LNCaP clone FGC (cell line): ENCODE measurements at regions not wholly inside any gene's neighbourhood (a gene's known extent, or its start where the extent isn't known, plus 50 kb on each side); places are given as distances from the start of the nearest gene placed in this dataset.

Experiments used
- DNase-seq: peaks from one replicate; pipeline ENCODE4 v3.0.0-alpha.2; 2011; ENCODE audit warnings: low read depth
- H3K4me3 ChIP-seq: 2 replicates; pipeline ENCODE4 v1.5.1; 2011; ENCODE audit warnings: mild to moderate bottlenecking, low read depth, low read length, control low read depth
- TF ChIP-seq, protein P1 (sequence below): IDR thresholded peaks from 2 replicates; pipeline ENCODE4 v1.5.1; 2012; ENCODE audit warnings: mild to moderate bottlenecking; ENCODE audit not compliant: control insufficient read depth, insufficient read depth; ENCODE audit errors: extremely low read depth

DNA sequence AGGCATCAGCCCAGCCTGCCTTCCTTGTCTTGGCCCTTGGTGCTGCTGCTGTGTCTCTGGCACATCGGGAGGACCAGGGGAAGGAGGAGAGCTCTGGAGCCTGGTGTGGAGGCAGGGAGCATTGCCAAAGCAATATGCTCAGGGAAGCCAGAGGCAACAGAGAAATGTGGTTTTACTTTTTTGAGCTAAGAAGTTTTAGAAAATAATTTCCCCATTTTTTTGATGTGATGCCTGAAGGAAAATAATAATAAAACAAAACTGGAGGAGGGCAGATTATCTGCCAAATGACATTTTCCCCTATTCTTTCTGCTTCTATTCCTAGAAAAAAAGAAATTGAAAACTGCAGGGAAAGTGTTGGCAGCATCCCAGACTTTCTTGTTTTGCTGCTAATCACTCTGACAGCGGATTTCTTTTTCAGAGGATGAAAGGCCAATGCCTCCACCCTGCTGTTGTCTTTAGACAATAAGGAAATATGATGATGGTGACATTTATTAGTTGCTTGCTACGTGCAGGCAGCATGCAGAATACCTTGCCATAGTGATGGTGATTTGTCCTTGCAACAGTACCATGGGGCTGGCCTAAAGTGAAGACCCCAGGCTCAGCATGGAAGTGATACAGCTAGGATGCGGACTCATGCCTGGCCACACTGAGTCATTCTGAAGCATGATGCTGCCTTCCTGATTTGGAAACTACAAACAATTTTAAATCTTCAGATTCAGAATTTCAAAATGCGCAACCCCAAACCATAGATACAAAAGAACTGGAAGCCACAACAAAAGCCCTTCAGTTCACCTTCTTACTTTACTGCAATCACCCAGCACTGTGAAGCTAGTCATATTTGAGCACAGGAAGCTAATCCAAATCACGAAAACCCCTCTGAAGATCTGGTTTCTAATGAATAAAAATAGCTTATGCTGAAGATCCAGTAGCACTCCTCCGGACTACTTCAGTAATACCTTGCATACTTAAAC lies 260.2 kb upstream of the TMEM72 start:
- H3K4me3 ChIP-seq: no peak overlapping the region
- TF ChIP-seq, protein P1, sequence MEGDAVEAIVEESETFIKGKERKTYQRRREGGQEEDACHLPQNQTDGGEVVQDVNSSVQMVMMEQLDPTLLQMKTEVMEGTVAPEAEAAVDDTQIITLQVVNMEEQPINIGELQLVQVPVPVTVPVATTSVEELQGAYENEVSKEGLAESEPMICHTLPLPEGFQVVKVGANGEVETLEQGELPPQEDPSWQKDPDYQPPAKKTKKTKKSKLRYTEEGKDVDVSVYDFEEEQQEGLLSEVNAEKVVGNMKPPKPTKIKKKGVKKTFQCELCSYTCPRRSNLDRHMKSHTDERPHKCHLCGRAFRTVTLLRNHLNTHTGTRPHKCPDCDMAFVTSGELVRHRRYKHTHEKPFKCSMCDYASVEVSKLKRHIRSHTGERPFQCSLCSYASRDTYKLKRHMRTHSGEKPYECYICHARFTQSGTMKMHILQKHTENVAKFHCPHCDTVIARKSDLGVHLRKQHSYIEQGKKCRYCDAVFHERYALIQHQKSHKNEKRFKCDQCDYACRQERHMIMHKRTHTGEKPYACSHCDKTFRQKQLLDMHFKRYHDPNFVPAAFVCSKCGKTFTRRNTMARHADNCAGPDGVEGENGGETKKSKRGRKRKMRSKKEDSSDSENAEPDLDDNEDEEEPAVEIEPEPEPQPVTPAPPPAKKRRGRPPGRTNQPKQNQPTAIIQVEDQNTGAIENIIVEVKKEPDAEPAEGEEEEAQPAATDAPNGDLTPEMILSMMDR: no peak
- no peak for DNase-seq

DNA sequence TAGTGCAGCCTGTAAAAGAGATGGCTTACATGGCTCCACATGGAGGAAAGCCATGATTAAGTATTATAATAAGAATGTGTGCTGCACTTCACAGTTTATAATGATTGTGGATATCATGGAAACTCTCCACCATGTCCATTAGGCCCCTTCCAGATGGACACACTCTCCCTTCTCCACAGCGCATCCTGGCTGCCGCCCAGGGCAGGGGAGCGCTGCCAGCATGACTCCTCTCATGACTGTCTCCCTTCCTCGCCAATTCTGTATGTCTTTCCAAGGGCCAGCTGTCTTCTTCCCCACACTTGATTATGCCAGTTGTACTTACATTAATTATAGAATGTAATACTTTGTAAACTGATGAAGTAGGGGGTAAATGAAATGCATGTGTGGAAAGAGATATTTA lies 259.3 kb upstream of the TMEM72 start:
- DNase-seq: no peak
- H3K4me3 ChIP-seq: no peak overlapping the region
- TF ChIP-seq, protein P1: no peak

GRCh38 chr10:44659320-44659719 lies 251.8 kb upstream of the TMEM72 start:
- H3K4me3 ChIP-seq: no peak overlapping the region
- DNase-seq: no peak
- TF ChIP-seq, protein P1: no peak

DNA sequence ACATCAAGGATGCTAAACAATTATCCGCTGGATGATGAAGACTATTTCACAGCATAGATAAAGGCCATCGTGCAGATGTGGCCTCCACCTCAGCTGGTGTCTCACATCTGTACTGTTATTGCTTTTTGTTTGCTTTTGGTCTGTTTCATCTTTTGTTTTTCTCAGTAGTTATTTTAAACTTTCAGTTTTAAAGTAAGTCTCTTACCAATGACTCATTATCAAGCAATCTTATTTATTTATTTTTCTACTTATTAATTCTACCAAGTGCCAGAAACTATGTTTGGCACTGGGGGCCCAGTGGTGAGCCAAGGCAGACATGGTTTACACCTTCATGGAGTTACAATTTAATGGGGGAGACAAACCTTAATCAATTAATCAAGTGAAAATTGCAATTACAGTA lies 250.9 kb upstream of the TMEM72 start:
- TF ChIP-seq, protein P1: no peak
- DNase-seq: no peak
- no peak overlapping the region for H3K4me3 ChIP-seq

GRCh38 chr10:44662051-44662450 lies 249.1 kb upstream of the TMEM72 start:
- TF ChIP-seq, protein P1: no peak
- no peak for DNase-seq
- H3K4me3 ChIP-seq: no peak overlapping the region

DNA sequence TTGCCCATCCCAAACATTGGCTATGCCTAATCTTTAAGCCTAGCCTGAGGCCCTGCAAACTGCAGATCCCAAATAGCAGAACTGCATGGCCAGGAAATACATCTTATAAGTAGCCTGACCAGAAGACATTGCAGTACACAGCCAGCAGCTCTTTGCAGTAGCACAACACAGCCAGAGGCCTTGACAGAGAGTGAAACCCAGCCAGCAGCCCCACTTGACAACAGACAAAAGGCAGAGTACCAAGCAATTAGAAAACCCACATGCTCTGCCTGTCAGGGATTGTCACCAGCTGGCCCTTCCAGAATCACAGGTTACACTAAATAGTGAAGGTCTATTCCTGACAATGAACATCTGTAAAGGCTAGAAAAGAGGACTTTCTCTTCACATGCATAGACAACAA lies 242.8 kb upstream of the TMEM72 start:
- no peak overlapping the region for H3K4me3 ChIP-seq
- DNase-seq: no peak
- TF ChIP-seq, protein P1: no peak
